ENCODE measurements at regions not wholly inside any gene's neighbourhood (a gene's known extent, or its start where the extent isn't known, plus 50 kb on each side); places are given as distances from the start of the nearest gene placed in this dataset.

DNA sequence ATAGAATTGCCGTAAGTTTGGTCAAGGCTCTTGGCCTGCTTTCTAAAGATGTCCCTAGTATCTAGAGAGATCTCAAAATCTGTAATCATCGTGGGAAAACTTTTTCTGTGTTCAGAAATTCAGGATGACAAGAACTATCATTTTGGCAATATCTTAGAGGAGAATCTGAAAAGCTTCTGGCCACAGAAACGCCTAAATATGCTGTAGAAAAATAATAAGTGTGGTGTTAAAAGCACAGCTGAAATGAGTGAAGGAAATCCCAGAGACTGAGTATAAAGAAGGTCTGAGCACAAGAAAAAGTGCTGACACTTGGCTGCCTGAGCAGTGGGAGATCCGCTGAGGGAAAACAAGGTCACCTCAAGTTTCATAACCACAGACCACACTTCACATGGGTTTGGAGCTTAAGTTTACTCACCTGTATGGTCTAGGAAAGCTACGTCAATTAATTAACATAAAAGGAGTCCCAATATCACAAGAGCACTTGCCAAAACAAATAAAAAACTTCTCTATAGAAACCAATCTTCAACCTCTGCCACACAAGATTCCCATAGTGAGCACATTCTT lies 235.2 kb upstream of the IRF2BP2 start:
- TF ChIP-seq POLR2AphosphoS5 (IDR thresholded peaks at IDR 0.05; ENCODE audit: low read depth, low read length) (no peak), POLR2A (IDR thresholded peaks at IDR 0.05; ENCODE audit: low read depth, low read length) (no peak), TAF1 (IDR thresholded peaks at IDR 0.05; ENCODE audit: borderline replicate concordance, low read depth, low read length) (no peak)
